Breast epithelium (tissue), 4 donors: ENCODE measurements at regions not wholly inside any gene's neighbourhood (a gene's known extent, or its start where the extent isn't known, plus 50 kb on each side); places are given as distances from the start of the nearest gene placed in this dataset.

ENCODE experiments used
- DNase-seq, 2 donors: peaks; one replicate each; pipeline ENCODE4 v3.0.0-alpha.2; 2019; ENCODE audit warnings: low spot score in 2 of 2
- H3K27ac ChIP-seq, 2 donors: fragments of 200-600 bp; sonication (generic) in 1 of 2; one replicate each; pipeline ENCODE4 v1.5.1; 2016 to 2019; ENCODE audit warnings: mild to moderate bottlenecking in 1 of 2
- H3K27me3 ChIP-seq, 2 donors: fragments of 200-600 bp; sonication (generic) in 1 of 2; one replicate each; pipeline versions ENCODE4 v1.5.1 to v1.6.0; 2017 to 2019; ENCODE audit warnings: control low read depth in 1 of 2, mild to moderate bottlenecking in 1 of 2
- H3K36me3 ChIP-seq: fragments of 200-600 bp; one replicate; pipeline ENCODE4 v1.5.1; 2019
- H3K4me1 ChIP-seq, 2 donors: fragments of 200-600 bp; sonication (generic); one replicate each; pipeline ENCODE4 v1.5.1; 2016 to 2019; ENCODE audit warnings: control low read depth in 1 of 2
- H3K4me3 ChIP-seq, 3 donors: fragments of 200-600 bp; sonication (generic); 1 replicate in 2 of 3; 2 replicates in 1 of 3; pipeline ENCODE4 v1.5.1; 2016 to 2019; ENCODE audit warnings: mild to moderate bottlenecking in 3 of 3, moderate library complexity in 2 of 3
- H3K9me3 ChIP-seq, 2 donors: fragments of 200-600 bp; sonication (generic) in 1 of 2; one replicate each; pipeline ENCODE4 v1.5.1; 2016 to 2019; ENCODE audit warnings: control low read depth in 1 of 2
- POLR2A ChIP-seq: fragments of 450-650 bp; IDR thresholded peaks from one replicate; pipeline ENCODE4 v1.6.1; 2016; ENCODE audit warnings: antibody characterized with exemption, mild to moderate bottlenecking, moderate library complexity
- POLR2AphosphoS5 ChIP-seq, 3 donors: sonication (generic); formaldehyde crosslinking; IDR thresholded peaks; one replicate each; pipeline ENCODE4 v1.6.1; 2017; ENCODE audit warnings: antibody characterized with exemption in 3 of 3
- intact Hi-C: fragments of 100-400 bp; cut with DNase I; formaldehyde crosslinking; loops from one replicate; pipeline ENCODE4 v1.15.1; 2023; ENCODE audit warnings: low total_unique reads
- TF ChIP-seq, protein P1 (sequence below), 3 donors: fragments of 450-650 bp; IDR thresholded peaks; one replicate each; pipeline ENCODE4 v1.5.1; 2016 to 2017; ENCODE audit warnings: antibody characterized with exemption in 3 of 3, mild to moderate bottlenecking in 3 of 3, moderate library complexity in 3 of 3

- DNase-seq = no peak
- intact Hi-C loops = no loop called here
- Histone ChIP-seq H3K9me3 (no peaks in the 10 kb centered on the region), H3K27me3 (no peaks in the 10 kb centered on the region), H3K27ac (no peak overlapping the region), H3K36me3 (no peaks in the 10 kb centered on the region), H3K4me1 (no peaks in the 10 kb centered on the region), H3K4me3 (no peak overlapping the region)
- TF ChIP-seq POLR2A = no peak
- TF ChIP-seq POLR2AphosphoS5 (IDR thresholded peaks at IDR 0.05) = no peak
- TF ChIP-seq, protein P1, sequence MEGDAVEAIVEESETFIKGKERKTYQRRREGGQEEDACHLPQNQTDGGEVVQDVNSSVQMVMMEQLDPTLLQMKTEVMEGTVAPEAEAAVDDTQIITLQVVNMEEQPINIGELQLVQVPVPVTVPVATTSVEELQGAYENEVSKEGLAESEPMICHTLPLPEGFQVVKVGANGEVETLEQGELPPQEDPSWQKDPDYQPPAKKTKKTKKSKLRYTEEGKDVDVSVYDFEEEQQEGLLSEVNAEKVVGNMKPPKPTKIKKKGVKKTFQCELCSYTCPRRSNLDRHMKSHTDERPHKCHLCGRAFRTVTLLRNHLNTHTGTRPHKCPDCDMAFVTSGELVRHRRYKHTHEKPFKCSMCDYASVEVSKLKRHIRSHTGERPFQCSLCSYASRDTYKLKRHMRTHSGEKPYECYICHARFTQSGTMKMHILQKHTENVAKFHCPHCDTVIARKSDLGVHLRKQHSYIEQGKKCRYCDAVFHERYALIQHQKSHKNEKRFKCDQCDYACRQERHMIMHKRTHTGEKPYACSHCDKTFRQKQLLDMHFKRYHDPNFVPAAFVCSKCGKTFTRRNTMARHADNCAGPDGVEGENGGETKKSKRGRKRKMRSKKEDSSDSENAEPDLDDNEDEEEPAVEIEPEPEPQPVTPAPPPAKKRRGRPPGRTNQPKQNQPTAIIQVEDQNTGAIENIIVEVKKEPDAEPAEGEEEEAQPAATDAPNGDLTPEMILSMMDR (IDR thresholded peaks at IDR 0.05) = no peak
Measured at GRCh38 chr16:79270011-79270410, 330.5 kb downstream of the MAF start.

- TF ChIP-seq POLR2AphosphoS5 (IDR thresholded peaks at IDR 0.05) (no peak), POLR2A (no peak)
- TF ChIP-seq, protein P1 (IDR thresholded peaks at IDR 0.05) = no peak
- no peak for DNase-seq
- intact Hi-C loops = no loop called here
- H3K27ac ChIP-seq = no peak overlapping the region
- H3K9me3 ChIP-seq = no peaks in the 10 kb centered on the region
- H3K36me3 ChIP-seq = no peaks in the 10 kb centered on the region
- H3K4me1 ChIP-seq = no peaks in the 10 kb centered on the region
- H3K4me3 ChIP-seq = no peak overlapping the region
- H3K27me3 ChIP-seq = no peaks in the 10 kb centered on the region
Measured at GRCh38 chr16:79269211-79269863, 331.2 kb downstream of the MAF start.

GRCh38 chr16:79267781-79268180, 332.8 kb downstream of the MAF start:
- no peaks in the 10 kb centered on the region for H3K27me3 ChIP-seq
- DNase-seq = no peak
- no peak overlapping the region for H3K27ac ChIP-seq
- no peaks in the 10 kb centered on the region for H3K36me3 ChIP-seq
- H3K4me3 ChIP-seq = no peak overlapping the region
- TF ChIP-seq, protein P1 (IDR thresholded peaks at IDR 0.05) = no peak
- TF ChIP-seq POLR2AphosphoS5 (IDR thresholded peaks at IDR 0.05) (no peak), POLR2A (no peak)
- no peaks in the 10 kb centered on the region for H3K4me1 ChIP-seq
- intact Hi-C loops = no loop called here
- no peaks in the 10 kb centered on the region for H3K9me3 ChIP-seq

GRCh38 chr16:79267146-79267545, 333.4 kb downstream of the MAF start:
- Histone ChIP-seq H3K27me3 (no peaks in the 10 kb centered on the region), H3K4me3 (no peak overlapping the region), H3K9me3 (no peaks in the 10 kb centered on the region), H3K4me1 (no peaks in the 10 kb centered on the region), H3K27ac (no peak overlapping the region), H3K36me3 (no peaks in the 10 kb centered on the region)
- intact Hi-C loops = no loop called here
- TF ChIP-seq POLR2A (no peak), POLR2AphosphoS5 (IDR thresholded peaks at IDR 0.05) (no peak)
- TF ChIP-seq, protein P1 (IDR thresholded peaks at IDR 0.05) = no peak
- DNase-seq = no peak

DNA sequence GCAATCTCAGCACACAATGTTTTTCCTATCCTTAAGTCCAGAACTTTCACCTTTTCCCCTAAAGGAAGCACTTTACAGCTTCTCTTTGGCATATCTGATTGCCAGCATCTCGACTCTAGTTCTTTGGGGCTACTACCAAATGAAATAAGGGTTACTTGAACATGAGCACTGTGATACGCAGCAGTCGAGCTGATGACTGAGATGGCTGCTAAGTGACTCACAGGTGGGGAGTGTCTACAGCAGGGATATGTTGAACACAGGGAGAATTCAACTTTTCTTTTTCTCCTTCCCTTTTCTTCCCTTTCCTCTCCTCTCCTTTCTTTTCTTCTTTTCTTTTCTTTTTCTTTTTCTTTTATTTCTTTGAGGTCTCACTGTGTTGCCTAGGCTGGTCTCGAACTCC, 334.8 kb downstream of the MAF start:
- intact Hi-C loops = no loop called here
- Histone ChIP-seq H3K27me3 (no peaks in the 10 kb centered on the region), H3K4me3 (no peak overlapping the region), H3K27ac (no peak overlapping the region), H3K4me1 (no peaks in the 10 kb centered on the region), H3K9me3 (no peaks in the 10 kb centered on the region), H3K36me3 (no peaks in the 10 kb centered on the region)
- DNase-seq = no peak
- no peak for TF ChIP-seq POLR2AphosphoS5 (IDR thresholded peaks at IDR 0.05)
- TF ChIP-seq, protein P1 (IDR thresholded peaks at IDR 0.05) = no peak
- TF ChIP-seq POLR2A = no peak
